Left renal cortex interstitium (tissue), 4 donors: ENCODE measurements at regions not wholly inside any gene's neighbourhood (a gene's known extent, or its start where the extent isn't known, plus 50 kb on each side); places are given as distances from the start of the nearest gene placed in this dataset.
"Not testable (repeated sequence)": the region's sequence is repeated elsewhere in the genome, so short reads cannot be mapped to it uniquely, and the experiment has no call there.

Experiments used
- DNase-seq, 4 donors: peaks; one replicate each; pipeline ENCODE4 v3.0.0-alpha.2; 2013; ENCODE audit warnings: low read depth in 4 of 4, low spot score in 2 of 4, missing footprints in 1 of 4

- no peak for DNase-seq
These were observed 76.1 kb upstream of the PDSS1 start for GRCh38 chr10:26621243-26621888.

DNA sequence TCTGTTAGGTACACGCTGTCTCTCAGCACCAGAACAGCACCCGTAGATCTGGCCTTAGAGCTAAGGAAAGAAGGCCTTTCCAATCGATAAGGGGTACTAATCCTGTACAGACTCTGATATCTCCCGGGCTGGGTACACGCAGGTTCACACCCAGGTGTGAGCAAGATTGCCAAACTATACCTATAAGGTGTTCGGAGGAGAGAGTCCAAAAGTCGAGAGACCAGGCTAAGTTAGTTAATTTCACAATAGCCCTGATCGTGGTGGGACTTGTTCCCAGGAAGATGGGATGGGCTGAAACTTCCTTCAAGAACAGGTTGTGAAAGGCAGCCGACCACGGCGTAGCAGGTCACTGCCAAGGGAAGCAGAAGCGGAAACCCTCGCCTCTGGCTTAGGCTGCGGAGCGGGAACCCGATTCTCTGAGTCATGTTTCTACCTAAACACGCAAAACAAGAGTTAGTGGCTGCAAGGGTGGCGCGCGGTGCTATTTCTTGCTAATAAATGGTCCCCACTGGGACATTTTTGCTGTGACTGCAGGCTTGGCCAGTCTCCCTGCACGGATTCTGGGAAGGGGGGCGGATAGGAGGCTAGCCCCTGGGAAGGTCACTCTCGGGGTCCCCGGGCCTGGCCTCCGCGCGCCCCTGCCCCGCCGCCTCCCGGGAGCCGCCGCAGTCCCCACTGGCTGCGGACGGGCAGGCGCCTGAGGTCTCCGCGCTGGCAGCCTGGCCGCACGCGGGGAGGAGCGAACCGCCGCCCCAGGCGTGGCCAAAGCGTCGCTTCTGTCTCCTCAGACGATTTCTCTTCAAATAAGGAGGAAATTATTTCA, 75.4 kb upstream of the PDSS1 start:
- peak in 2 of 4 donors; percentile 7 to 8 for DNase-seq

DNA sequence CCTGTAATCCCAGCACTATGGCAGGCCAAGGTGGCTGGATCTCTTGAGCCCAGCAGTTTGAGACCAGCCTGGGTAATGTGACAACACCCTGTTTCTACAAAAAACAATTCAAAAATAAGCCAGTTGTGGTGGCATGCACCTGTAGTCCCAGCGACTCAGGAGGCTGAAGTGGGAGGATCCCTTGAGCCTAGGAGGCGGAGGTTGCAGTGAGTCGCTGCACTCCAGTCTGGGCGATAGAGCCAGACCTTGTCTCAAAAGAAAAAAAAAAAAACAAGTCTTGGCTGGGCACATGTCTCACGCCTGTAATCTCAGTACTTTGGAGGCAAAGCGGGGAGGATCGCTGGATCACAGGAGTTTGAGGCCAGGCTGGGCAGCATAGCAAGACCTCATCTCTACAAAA, 74.6 kb upstream of the PDSS1 start:
- no peak for DNase-seq

DNA sequence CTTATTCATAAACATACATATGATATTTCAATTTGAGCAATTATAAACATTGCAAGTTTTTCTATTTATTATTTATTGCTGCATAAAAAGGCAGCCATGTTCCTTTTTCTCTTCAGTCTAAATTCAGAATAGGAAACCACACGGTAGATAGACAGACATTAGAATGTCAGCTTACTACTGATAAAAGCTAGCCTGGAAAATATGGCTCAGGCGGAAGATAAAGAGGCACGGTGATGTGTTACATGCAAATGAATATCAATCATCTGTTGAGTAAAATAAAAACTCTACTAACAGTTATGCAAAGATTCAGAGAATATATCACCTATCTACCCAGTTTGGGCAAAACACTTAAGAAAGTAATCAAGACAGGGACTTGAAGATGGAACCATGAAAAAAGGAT, 73.5 kb upstream of the PDSS1 start:
- DNase-seq: no peak

GRCh38 chr10:26626066-26626465, 71.4 kb upstream of the PDSS1 start:
- no peak for DNase-seq

DNA sequence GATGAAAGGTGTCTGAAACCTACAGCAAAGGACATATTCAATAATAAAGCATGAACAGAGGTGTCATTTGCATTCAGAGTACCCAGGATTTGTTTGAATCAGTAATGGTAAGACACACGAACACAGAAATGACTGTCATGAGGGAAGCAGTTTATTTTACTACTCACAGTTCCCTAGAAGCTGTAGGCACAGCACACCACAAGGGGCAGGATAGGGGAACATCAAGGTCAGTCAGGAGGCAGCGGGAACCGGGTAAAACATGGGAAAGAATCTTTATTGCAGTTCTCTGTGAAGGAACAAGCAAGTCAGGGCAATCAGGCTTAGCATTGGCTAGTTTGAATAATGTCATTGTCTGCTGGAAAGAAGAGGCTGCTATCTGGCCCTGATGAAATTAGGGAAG, 70.2 kb upstream of the PDSS1 start:
- no peak for DNase-seq

DNA sequence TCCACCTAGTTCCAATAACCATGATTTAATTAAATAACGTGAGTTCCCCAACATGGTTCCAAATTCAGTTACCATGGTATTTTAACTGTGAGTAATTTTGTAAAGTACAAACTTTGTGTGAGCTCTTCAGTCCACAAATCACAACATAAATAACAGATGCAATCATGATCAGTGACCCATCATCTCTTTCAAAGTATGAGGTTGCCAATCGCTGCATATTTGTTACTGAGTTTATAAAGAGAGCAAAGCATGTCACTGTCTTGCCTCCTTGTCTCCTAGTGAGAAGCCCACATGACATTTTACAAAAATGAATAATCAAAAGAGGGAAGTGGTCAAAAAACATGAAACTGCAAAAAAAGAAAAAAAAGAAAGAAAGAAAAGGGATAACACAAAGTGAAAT, 69.1 kb upstream of the PDSS1 start:
- DNase-seq: no peak

DNA sequence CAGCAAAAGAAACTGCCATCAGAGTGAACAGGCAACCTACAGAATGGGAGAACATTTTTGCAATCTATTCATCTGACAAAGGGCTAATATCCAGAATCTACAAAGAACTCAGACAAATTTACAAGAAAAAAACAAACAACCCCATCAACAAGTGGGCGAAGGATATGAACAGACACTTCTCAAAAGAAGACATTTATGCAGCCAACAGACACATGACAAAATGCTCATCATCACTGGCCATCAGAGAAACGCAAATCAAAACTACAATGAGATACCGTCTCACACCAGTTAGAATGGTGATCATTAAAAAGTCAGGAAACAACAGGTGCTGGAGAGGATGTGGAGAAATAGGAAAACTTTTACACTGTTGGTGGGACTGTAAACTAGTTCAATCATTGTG, 65.3 kb upstream of the PDSS1 start:
- DNase-seq: not testable (repeated sequence)

GRCh38 chr10:26634111-26634510, 63.4 kb upstream of the PDSS1 start:
- not testable (repeated sequence) for DNase-seq

DNA sequence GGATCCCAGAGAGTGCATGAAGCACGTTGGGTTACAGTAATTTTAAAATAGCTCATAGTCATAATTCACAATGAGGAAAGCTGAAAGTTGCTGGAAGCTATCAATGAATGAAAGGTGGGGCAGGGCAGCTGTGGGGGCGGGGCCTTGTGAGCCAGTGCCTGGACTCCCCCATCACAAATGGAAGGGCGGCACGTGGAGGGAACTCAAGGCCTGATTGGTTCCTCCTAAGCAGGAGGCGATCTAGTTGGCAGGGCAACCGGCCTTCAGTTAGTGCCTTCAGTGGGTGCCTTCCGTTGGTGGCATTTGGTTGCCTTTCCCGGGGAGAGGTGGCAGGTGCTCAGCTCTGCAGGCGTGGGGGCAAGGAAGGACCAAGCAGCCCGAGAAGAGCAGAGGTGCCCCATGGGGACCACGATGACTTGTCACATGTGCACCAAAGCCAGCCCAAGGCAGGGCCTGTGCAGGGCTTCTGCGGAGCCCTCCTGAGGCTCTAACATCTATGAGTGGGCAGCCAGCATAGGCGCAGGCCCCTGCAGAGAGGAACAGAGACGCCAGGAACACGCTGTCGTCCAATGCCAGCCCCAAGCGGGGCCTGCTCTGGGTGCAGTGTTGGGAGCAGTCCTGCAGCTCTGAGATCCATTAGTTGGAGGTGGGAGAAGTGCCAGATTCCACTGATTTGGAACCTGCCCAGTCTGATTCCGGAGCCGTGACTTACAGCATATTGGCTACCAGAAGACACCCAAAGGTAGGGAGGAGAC, 59.8 kb upstream of the PDSS1 start:
- DNase-seq: no peak

- DNase-seq: no peak
These were observed 57.1 kb upstream of the PDSS1 start for GRCh38 chr10:26640391-26640790.

DNA sequence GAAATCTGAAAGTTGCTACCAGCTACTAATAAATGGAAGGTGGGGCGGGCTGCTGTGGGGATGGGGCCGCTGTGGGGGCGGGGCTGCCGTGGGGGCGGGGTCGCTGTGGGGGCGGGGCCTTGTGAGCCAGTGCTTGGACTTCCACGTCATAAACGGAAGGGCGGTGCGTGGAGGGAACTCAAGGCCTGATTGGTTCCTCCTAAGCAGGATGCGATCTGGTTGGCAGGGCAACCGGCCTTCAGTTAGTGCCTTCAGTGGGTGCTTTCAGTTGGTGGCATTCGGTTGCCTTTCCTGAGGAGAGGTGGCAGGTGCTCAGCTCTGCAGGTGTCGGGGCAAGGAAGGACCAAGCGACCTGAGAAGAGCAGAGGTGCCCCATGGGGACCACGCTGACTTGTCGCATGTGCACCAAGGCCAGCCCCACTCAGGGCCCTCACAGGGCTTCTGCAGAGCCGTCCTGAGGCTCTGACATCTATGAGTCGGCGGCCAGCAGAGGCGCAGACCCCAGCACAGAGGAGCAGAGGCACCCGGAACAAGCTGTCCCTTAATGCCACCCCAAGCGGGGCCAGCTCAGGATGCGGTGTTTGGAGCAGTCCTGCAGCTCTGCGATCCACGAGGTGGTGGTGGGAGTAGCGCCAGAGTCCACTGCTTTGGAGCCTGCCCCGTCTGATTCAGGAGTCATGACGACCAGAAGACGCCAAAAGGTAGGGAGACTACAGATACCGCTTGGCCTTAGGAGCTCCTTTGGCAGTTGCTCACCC, 54.4 kb upstream of the PDSS1 start:
- DNase-seq: no peak

DNA sequence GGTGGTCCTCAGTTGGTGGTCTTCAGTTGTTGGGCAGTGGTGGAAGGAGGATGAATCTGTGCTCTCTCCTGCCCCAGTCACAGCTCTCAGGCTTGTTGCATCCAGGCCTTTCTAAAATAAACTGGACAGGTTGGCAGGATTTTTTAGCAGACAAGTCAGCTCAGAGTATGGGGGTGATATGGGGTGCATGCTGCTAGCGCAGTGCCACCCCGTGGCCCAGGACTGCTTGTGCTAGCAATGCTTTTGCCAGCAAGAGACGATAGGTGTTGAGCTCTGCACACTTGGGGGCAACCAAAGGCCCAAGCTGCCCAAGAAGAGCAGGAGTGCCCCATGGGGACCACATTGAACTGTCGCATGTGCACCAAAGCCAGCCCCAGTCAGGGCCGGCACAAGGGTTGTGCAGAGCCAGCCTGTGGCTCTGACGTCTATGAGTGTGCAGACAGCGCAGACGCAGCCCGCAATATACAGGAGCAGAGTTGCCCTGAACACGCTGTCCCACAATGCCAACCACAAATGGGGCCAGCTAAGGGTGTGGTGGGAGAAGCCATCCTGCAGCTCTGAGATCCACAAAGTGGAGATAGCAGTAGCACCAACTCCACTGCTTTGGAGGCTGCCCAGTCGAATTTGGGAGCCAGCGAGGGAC, 49.8 kb upstream of the PDSS1 start:
- no peak for DNase-seq
